H9 (cell line): ENCODE measurements at regions not wholly inside any gene's neighbourhood (a gene's known extent, or its start where the extent isn't known, plus 50 kb on each side); places are given as distances from the start of the nearest gene placed in this dataset.

Source experiments
- DNase-seq: peaks from one replicate; pipeline ENCODE4 v3.0.0-alpha.2; 2017
- H2AFZ ChIP-seq: one replicate; pipeline ENCODE4 v1.6.1; 2013; ENCODE audit warnings: mild to moderate bottlenecking, low read length, control low read depth, moderate library complexity
- H2AK5ac ChIP-seq: 2 replicates; pipeline ENCODE4 v1.6.1; 2013; ENCODE audit warnings: low read length, control low read depth, mixed read lengths; ENCODE audit not compliant: insufficient read length
- H2BK120ac ChIP-seq: one replicate; pipeline ENCODE4 v1.6.1; 2013; ENCODE audit warnings: low read depth, mild to moderate bottlenecking, low read length, control low read depth, inconsistent platforms; ENCODE audit not compliant: poor library complexity, severe bottlenecking
- H2BK12ac ChIP-seq: 2 replicates; pipeline ENCODE4 v1.6.1; 2013; ENCODE audit warnings: low read length, control low read depth, mixed read lengths, low read depth; ENCODE audit not compliant: insufficient read length
- H2BK15ac ChIP-seq: 2 replicates; pipeline ENCODE4 v1.6.1; 2013; ENCODE audit warnings: low read depth, low read length, control low read depth
- H2BK20ac ChIP-seq: one replicate; pipeline ENCODE4 v1.6.1; 2013; ENCODE audit warnings: low read depth, mild to moderate bottlenecking, low read length, control low read depth, inconsistent platforms; ENCODE audit not compliant: poor library complexity, severe bottlenecking
- H2BK5ac ChIP-seq: 2 replicates; pipeline ENCODE4 v1.6.1; 2013; ENCODE audit warnings: low read length, control low read depth, mixed read lengths; ENCODE audit not compliant: insufficient read length
- H3K14ac ChIP-seq: 2 replicates; pipeline ENCODE4 v1.6.1; 2013; ENCODE audit warnings: low read length, control low read depth; ENCODE audit not compliant: insufficient read depth
- H3K18ac ChIP-seq: 2 replicates; pipeline ENCODE4 v1.6.1; 2013; ENCODE audit warnings: low read depth, mild to moderate bottlenecking, mixed read lengths, low read length, control low read depth; ENCODE audit not compliant: insufficient read length
- H3K23ac ChIP-seq: 2 replicates; pipeline ENCODE4 v1.6.1; 2013; ENCODE audit warnings: low read length, control low read depth, mixed read lengths, low read depth; ENCODE audit not compliant: insufficient read length
- H3K23me2 ChIP-seq: 2 replicates; pipeline ENCODE4 v1.6.1; 2013; ENCODE audit warnings: low read depth, mild to moderate bottlenecking, mixed read lengths, low read length, control low read depth; ENCODE audit not compliant: insufficient read length, poor library complexity, severe bottlenecking
- H3K27ac ChIP-seq: 2 replicates; pipeline ENCODE4 v1.5.1; 2013; ENCODE audit warnings: low read length, control low read depth, mixed read lengths, low read depth; ENCODE audit not compliant: insufficient read length
- H3K27me3 ChIP-seq: 2 replicates; pipeline ENCODE4 v1.6.1; 2013; ENCODE audit warnings: low read length, control low read depth, inconsistent platforms; ENCODE audit not compliant: insufficient read depth
- H3K4ac ChIP-seq: 2 replicates; pipeline ENCODE4 v1.6.1; 2013; ENCODE audit warnings: low read depth, mild to moderate bottlenecking, control low read depth, inconsistent platforms, low read length, moderate library complexity
- H3K4me1 ChIP-seq: 2 replicates; pipeline ENCODE4 v1.6.1; 2013; ENCODE audit warnings: low read length, control low read depth, inconsistent platforms; ENCODE audit not compliant: insufficient read depth
- H3K4me2 ChIP-seq: 2 replicates; pipeline ENCODE4 v1.6.1; 2013; ENCODE audit warnings: low read length, control low read depth, mixed read lengths; ENCODE audit not compliant: insufficient read length, insufficient read depth
- H3K56ac ChIP-seq: 2 replicates; pipeline ENCODE4 v1.6.1; 2013; ENCODE audit warnings: low read depth, mild to moderate bottlenecking, mixed read lengths, low read length, control low read depth; ENCODE audit not compliant: insufficient read length
- H3K79me1 ChIP-seq: 2 replicates; pipeline ENCODE4 v1.6.1; 2013; ENCODE audit warnings: low read depth, mild to moderate bottlenecking, moderate library complexity, low read length, control low read depth, inconsistent platforms; ENCODE audit not compliant: insufficient read depth, poor library complexity, severe bottlenecking
- H3K79me2 ChIP-seq: 2 replicates; pipeline ENCODE4 v1.6.1; 2013; ENCODE audit warnings: low read length, control low read depth, inconsistent platforms; ENCODE audit not compliant: insufficient read depth
- H3K9ac ChIP-seq: 2 replicates; pipeline ENCODE4 v1.6.1; 2013; ENCODE audit warnings: low read length, control low read depth, mixed read lengths; ENCODE audit not compliant: insufficient read length; ENCODE audit errors: extremely low read depth
- H3K9me3 ChIP-seq: one replicate; pipeline ENCODE4 v1.6.1; 2013; ENCODE audit warnings: low read depth, low read length, inconsistent platforms; ENCODE audit not compliant: control insufficient read depth
- H3T11ph ChIP-seq: one replicate; pipeline ENCODE4 v1.6.1; 2013; ENCODE audit warnings: mild to moderate bottlenecking, low read length, control low read depth, inconsistent platforms
- H4K20me1 ChIP-seq: one replicate; pipeline ENCODE4 v1.6.1; 2013; ENCODE audit not compliant: control insufficient read depth, insufficient read length, insufficient read depth
- H4K5ac ChIP-seq: 2 replicates; pipeline ENCODE4 v1.6.1; 2013; ENCODE audit warnings: low read depth, mild to moderate bottlenecking, mixed read lengths, low read length, control low read depth; ENCODE audit not compliant: insufficient read length
- H4K8ac ChIP-seq: replicated peaks from 2 replicates; pipeline ENCODE4 v1.6.1; 2013; ENCODE audit warnings: low read length, control low read depth, mixed read lengths, low read depth; ENCODE audit not compliant: insufficient read length
- H4K91ac ChIP-seq: 2 replicates; pipeline ENCODE4 v1.6.1; 2013; ENCODE audit warnings: low read depth, mild to moderate bottlenecking, moderate library complexity, mixed read lengths, low read length, control low read depth; ENCODE audit not compliant: insufficient read length
- H3K27ac Mint-ChIP-seq, 3 experiments: 2 replicates in 2 of 3; 3 replicates in 1 of 3; pipeline ENCODE4 v1.8.0; 2020 to 2021; ENCODE audit warnings: mixed read lengths in 3 of 3, mild to moderate bottlenecking in 1 of 3, moderate library complexity in 1 of 3
- H3K27me3 Mint-ChIP-seq: 2 replicates; pipeline ENCODE4 v1.8.0; 2021; ENCODE audit warnings: low read depth, mild to moderate bottlenecking, moderate library complexity, mixed read lengths
- H3K36me3 Mint-ChIP-seq, 3 experiments: 2 replicates in 2 of 3; 3 replicates in 1 of 3; pipeline ENCODE4 v1.8.0; 2020 to 2021; ENCODE audit warnings: low read depth in 3 of 3, mixed read lengths in 3 of 3; ENCODE audit not compliant: insufficient read depth in 1 of 3
- H3K4me1 Mint-ChIP-seq, 2 experiments: 2 replicates each; pipeline ENCODE4 v1.8.0; 2020; ENCODE audit warnings: mixed read lengths in 2 of 2
- H3K4me3 Mint-ChIP-seq, 2 experiments: 2 replicates in 1 of 2; 3 replicates in 1 of 2; pipeline ENCODE4 v1.8.0; 2020 to 2021; ENCODE audit warnings: mild to moderate bottlenecking in 2 of 2, mixed read lengths in 2 of 2, moderate library complexity in 1 of 2
- H3K9me3 Mint-ChIP-seq, 2 experiments: 2 replicates in 1 of 2; 3 replicates in 1 of 2; pipeline ENCODE4 v1.8.0; 2020; ENCODE audit warnings: mild to moderate bottlenecking in 2 of 2, mixed read lengths in 2 of 2, moderate library complexity in 1 of 2
- CTCF ChIP-seq: fragments of 200-600 bp; sonication (generic); conservative IDR thresholded peaks from 3 replicates; pipeline ENCODE4 v1.8.0; 2021; ENCODE audit warnings: antibody characterized with exemption, mild to moderate bottlenecking

- Histone ChIP-seq H3K9me3 (no peaks in the 10 kb centered on the region), H2BK15ac (no peak overlapping the region), H3K18ac (no peak overlapping the region), H2BK12ac (no peak overlapping the region), H2BK5ac (no peak overlapping the region), H3K4me1 (peaks cover 3% of the 10 kb centered on the region; the same call in 1 of the 2 replicates), H3K56ac (no peak overlapping the region), H4K20me1 (no peaks in the 10 kb centered on the region), H2AFZ (no peak overlapping the region), H3K4me2 (no peak overlapping the region), H3K23me2 (no peaks in the 10 kb centered on the region), H3K27me3 (no peaks in the 10 kb centered on the region), H4K5ac (no peak overlapping the region), H3K4ac (no peak overlapping the region), H3K23ac (no peak overlapping the region), H3K79me1 (no peaks in the 10 kb centered on the region), H2BK20ac (no peak overlapping the region), H3K9ac (no peak overlapping the region), H4K91ac (no peak overlapping the region), H3K27ac (no peak overlapping the region), H3K79me2 (no peaks in the 10 kb centered on the region), H4K8ac (no peak overlapping the region), H2BK120ac (no peak overlapping the region), H3T11ph (no peak overlapping the region), H3K14ac (no peak overlapping the region), H2AK5ac (no peak overlapping the region)
- Mint-ChIP-seq H3K36me3 (no peaks in the 10 kb centered on the region; a peak in 1 of 7 replicates), H3K27me3 (peaks cover 3% of the 10 kb centered on the region; the same call in 1 of the 2 replicates), H3K4me1 (peaks cover 7 to 12% of the 10 kb centered on the region in 2 experiments; a peak in 2 of 4 replicates), H3K27ac (no peak overlapping the region), H3K9me3 (peaks cover 2 to 4% of the 10 kb centered on the region in 2 experiments; a peak in 1 of 5 replicates), H3K4me3 (no peak overlapping the region)
- no peak for DNase-seq
- no peak for TF ChIP-seq CTCF
Measured at GRCh38 chr20:10729785-10730184, 56.0 kb upstream of the JAG1 start.
